GM13976 (cell line): ENCODE measurements at regions not wholly inside any gene's neighbourhood (a gene's known extent, or its start where the extent isn't known, plus 50 kb on each side); places are given as distances from the start of the nearest gene placed in this dataset.

ENCODE experiments used
- DNase-seq: peaks from one replicate; pipeline ENCODE4 v3.0.0; 2012; ENCODE audit warnings: low spot score
- CTCF ChIP-seq: IDR thresholded peaks from 2 replicates; pipeline ENCODE4 v1.5.1; 2012; ENCODE audit warnings: borderline replicate concordance, mild to moderate bottlenecking; ENCODE audit not compliant: insufficient read depth; ENCODE audit errors: extremely low read depth, missing control alignments, control extremely low read depth
- in situ Hi-C: fragments of 300-500 bp; cut with MboI; formaldehyde crosslinking; loops from one replicate; pipeline ENCODE4 v1.12.0; 2022; ENCODE audit warnings: low sequenced_read_pairs, mixed read lengths, inconsistent platforms; ENCODE audit not compliant: unreplicated experiment

- DNase-seq: no peak
- in situ Hi-C loops: no loop called here
- no peak for TF ChIP-seq CTCF
Observed at GRCh38 chr9:89764217-89764616, 159.4 kb downstream of the GADD45G start.

DNA sequence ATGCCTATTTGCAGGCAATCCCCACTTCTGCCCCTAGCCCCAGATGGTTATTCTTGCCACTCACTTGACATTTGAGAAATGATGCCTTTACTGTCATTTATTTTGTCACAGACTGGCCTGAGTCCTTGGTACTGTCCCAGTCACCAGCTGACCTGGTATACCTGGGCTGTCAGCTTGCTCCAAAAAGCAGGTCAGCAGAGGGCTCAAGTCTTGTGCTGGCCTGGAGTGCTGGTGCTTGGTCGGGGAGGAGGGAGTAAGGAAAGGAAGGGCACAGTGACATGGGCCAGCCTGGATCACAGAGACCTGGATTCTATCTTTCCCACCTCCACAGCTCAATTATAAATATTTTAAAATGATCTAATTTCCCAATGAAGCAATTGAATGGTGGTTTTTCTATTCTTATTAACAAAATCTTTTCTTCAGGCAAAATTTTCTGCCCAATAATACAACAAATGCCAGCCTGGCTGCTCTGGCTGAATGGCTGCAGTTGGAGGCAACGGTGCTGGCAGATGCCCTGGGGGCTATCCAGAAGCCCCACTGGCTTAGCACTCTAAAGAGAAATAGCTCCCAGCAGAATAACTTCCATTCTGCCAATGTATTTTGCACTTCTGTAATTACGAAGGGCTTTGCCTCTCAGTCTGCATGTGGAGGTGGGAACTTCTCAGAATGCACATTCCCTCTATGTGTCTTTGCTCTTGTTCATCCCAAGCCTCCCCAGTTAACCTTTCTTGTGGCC, 160.6 kb downstream of the GADD45G start:
- TF ChIP-seq CTCF: no peak
- in situ Hi-C loops: no loop called here
- DNase-seq: no peak

- no peak for DNase-seq
- TF ChIP-seq CTCF: no peak
- in situ Hi-C loops: no loop called here
Observed at GRCh38 chr9:89766991-89767390, 162.2 kb downstream of the GADD45G start.

DNA sequence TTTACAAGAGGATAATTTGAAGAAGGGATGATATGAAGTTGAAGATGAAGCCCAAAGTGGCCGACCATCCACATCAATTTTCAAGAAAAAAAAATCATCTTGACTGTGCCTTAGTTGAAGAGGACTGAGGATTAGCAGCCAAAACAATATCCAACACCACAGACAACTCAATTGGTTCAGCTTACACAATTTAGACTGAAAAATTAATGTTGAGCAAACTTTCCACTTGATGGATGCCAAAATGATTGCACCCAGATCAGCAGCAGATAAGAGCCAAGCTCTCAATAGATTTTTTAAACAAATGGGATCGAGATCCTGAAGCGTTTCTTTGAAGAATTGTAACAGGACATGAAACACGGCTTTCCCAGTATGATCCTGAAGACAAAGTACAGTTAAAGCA, 163.2 kb downstream of the GADD45G start:
- no peak for TF ChIP-seq CTCF

DNA sequence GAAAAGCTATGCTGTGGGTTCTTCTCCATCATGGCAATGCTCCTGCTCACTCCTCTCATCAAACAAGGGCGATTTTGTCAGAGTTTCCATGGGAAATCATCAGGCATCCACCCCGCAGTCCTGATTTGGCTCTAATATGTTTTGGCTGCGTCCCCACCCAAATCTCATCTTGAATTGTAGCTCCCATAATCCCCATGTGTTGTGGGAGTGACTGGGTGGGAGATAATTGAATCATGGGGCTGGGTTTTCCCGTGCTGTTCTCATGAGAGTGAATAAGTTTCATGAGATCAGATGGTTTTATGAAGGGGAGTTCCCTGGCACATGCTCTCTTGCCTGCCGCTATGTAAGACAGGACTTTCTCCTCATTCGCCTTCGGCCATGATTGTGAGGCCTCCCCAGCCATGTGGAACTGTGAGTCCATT, 163.8 kb downstream of the GADD45G start:
- no peak for TF ChIP-seq CTCF
- in situ Hi-C loops: no loop called here
- no peak for DNase-seq

More for the DNA sequence above, 163.2 kb downstream of the GADD45G start:
- in situ Hi-C loops: no loop called here
- no peak for DNase-seq

DNA sequence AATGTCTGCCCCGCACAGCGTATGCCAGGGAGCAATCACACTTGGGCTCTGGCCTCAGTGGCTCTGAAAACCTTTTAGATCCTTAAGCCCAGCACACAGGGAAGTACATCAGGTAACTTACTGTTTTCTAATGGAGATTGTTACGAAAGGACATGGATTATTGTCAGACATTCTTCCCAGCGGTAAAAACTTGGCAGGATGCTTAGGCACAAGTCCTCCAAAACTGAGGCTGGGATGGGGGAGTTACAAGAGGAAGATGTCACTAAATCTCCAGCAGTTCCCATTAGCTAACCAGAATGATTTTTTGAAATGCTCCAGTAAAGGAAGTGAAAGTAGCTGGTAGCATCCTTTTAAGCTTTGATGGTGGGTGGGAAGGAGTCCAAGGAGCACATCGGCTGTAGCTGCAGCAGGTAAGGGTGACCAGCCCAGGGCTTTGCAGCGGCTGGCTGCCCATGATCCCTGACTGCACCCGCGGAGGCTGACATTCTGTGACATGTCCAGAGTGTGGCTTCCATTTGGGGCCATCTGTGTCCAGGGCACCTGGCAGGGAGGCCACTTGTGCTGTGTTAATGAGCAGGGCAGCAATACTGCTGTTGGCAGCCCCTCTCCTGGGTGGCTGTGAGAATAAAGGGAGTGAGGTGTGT, 165.8 kb downstream of the GADD45G start:
- TF ChIP-seq CTCF: no peak
- in situ Hi-C loops: no loop called here
- no peak for DNase-seq
